ENCODE measurements at regions not wholly inside any gene's neighbourhood (a gene's known extent, or its start where the extent isn't known, plus 50 kb on each side); places are given as distances from the start of the nearest gene placed in this dataset.

DNA sequence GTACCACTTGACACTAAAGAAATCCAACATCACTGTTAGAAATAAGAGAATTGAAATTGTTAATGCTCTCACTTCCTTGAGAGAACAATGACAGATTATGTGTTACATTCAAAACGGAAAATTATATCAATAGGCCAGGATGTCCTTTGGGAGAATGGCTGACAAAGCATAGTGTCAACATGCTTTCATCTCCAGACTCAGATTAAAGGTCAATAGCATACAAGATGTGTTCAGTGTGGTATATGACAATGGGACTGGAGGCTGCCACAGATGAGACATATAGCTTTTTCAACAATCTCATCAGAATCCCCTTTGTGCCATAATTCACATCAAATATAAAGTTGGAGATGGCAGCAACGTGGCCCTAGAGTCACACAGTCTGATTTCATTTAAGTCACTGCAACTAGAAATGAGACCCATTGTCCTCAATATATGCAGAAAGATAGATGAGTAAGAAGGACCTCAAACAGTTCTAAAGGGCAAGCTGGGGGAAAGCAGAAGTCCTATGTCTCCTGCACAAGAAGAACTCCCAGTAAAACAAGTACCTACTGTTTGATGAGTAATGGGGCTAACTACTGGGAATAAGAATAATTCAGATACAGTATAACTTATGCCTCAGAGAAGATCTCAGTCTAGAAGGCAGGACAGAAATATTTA lies 327.9 kb downstream of the TTLL7 start:
- no peak for DNase-seq

- no peak for DNase-seq
These were observed 357.0 kb downstream of the TTLL7 start for GRCh38 chr1:83641796-83642443.

- DNase-seq, result no peak
These were observed 357.7 kb downstream of the TTLL7 start for GRCh38 chr1:83641206-83641658.

GRCh38 chr1:83639785-83640184 lies 359.1 kb downstream of the TTLL7 start:
- no peak for DNase-seq

GRCh38 chr1:83637586-83637985 lies 361.3 kb downstream of the TTLL7 start:
- no peak for DNase-seq

DNA sequence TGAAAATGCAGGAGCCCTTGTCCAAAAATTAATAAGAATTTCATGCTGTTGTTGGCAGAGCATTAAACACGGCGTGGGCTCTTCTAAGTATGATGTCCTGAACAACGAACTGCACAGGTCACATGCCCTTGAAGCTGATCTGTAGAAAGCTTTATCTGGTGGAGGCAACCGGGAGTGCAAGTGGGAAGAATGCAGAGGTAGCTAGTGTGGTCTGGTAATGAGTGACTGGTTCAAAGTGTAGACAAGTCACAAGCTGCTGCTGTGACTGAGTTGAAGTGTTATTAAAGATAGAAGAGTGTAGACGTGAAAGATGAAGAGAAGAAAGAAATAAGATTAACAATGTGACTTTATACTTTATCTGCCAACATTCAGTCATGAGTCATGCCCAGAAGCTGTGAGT lies 361.9 kb downstream of the TTLL7 start:
- no peak for DNase-seq

GRCh38 chr1:83632906-83633305 lies 366.0 kb downstream of the TTLL7 start:
- DNase-seq, result no peak

DNA sequence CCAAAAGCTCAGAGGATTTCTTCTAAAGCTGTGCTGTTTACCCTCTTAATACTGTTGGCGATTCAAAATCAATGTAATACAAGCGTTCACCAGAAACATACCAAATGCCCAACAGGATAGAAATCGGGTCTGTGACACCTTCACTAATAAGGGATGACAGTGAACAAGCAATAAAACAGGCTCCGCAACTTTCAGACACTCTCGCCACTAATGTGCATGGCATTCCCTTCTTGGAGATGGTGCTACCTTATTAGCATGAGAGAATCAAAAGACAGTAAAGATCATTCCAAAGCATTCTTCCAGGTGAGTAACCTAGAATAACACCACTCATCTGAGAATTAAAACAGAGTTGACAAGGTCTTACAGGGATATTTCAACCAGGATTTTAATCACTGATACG lies 367.1 kb downstream of the TTLL7 start:
- DNase-seq, result no peak

DNA sequence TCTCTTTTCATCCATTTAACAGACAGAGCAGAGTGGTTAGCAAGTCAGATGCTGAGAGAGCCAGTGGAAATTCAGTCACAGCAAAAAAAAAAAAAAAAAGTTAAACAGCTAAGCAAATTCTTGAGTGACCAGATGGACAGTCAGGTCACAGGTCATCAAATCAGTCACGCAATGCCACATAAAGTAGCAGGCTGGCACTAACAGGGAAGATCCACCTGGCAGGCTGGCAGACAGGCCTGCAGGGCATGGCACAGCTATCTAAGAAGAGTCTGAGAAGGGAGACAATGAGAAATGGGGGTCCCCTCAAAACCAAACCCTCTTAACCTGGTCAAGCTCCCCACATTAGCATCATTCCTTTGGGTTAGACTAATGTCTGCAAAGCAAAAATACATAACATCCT lies 371.9 kb downstream of the TTLL7 start:
- DNase-seq, result no peak

- DNase-seq, result no peak
These were observed 372.3 kb downstream of the TTLL7 start for GRCh38 chr1:83626603-83627002.

- DNase-seq, result no peak
These were observed 373.3 kb downstream of the TTLL7 start for GRCh38 chr1:83625646-83626045.

DNA sequence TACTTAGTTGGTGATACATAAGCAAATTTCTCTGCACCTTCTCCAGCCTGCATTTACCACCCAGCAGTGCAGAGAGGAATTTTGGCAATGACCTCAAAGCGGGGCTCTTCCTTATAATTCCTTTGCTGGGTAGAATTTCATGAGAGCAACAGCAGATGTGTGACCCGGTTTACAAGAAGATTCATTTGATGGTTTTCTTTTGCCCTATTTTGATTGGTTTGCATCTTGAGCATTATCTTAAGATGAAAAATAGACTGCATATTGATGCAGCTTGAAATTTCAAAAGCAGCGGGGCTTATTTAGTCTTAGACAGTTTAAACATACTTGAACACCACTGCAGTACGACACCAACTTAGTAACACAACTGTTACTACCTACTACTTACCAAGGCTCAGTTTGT lies 378.9 kb downstream of the TTLL7 start:
- DNase-seq, result no peak

- no peak for DNase-seq
These were observed 379.6 kb downstream of the TTLL7 start for GRCh38 chr1:83619170-83619896.

DNA sequence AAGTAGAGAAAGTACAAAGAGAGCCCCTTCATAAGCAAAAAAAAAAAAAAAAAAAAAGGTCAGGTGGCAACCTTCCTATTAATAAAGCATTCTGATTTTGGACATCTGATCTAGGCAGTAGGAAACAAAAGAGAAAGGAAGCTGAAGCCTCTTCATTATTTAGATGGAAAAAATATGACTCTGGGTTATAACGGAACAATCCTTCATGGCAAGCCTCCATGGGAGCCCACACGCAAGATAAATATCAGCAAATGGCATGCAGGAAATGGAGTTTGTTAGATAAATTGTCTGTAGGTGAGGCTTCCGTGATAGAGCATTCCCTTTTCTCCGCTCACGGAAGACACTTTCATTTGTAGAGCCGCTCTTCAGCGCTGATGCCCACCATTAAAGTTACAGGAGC lies 381.0 kb downstream of the TTLL7 start:
- no peak for DNase-seq

GRCh38 chr1:83615370-83615769 lies 383.6 kb downstream of the TTLL7 start:
- DNase-seq, result no peak

- DNase-seq, result no peak
These were observed 392.4 kb downstream of the TTLL7 start for GRCh38 chr1:83606416-83606955.

- DNase-seq, result no peak
These were observed 402.6 kb downstream of the TTLL7 start for GRCh38 chr1:83596331-83596730.

- no peak for DNase-seq
These were observed 405.9 kb downstream of the TTLL7 start for GRCh38 chr1:83593073-83593472.

DNA sequence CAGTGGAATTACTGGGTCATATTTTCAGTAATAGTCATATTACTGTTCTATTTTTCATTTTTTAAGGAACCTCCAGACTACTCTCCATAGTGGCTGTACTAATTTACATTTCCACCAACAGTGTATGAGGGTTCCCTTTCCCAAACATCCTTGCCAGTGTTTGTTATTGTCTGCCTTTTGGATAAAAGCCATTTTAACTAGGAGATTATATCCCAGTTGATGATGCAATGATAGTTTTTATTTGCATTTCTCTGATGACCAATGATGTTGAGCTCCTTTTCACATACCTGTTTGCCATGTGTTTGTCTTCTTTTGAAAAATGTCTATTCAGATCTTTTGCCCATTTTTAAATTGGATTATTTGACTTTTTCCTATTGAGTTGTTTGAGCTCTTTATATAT lies 410.8 kb downstream of the TTLL7 start:
- no peak for DNase-seq

DNA sequence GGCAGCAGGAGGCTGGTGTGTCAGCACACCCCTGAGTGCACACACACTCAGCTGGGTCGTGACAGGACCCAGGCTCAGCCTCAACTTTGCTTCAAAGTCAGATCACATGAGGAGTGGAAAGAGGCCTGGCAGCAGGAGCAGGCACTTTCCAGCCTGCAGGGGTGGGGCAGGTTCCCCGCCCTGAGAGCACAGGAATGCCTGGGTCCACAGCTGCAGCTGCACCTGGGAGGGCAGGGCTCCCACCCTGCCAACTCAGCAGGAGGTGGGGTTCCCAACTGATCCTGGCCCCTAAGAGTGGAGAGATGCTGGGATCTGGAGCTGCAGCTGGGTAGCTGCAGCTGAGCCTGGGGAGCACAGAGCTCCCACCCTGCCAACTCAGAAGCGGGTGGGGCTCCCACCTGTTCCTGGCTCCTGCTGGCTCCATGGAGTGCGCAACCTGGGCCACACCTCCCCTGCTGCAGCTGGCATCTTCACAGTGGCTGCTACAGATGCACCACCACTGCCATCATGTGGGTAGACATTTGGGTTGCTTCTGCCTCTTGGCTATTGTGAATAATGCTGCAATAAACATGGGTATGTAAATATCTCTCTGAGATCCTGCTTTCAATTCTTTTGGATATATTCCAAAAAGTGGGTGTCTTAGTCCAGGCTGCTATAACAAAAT lies 415.4 kb downstream of the TTLL7 start:
- DNase-seq, result peak; percentile 1

GRCh38 chr1:83581747-83582146 lies 417.2 kb downstream of the TTLL7 start:
- no peak for DNase-seq

GRCh38 chr1:83574791-83575190 lies 424.1 kb downstream of the TTLL7 start:
- DNase-seq, result no peak

- no peak for DNase-seq
These were observed 425.2 kb downstream of the TTLL7 start for GRCh38 chr1:83573776-83574175.
